GM12878 (cell line): ENCODE measurements at regions not wholly inside any gene's neighbourhood (a gene's known extent, or its start where the extent isn't known, plus 50 kb on each side); places are given as distances from the start of the nearest gene placed in this dataset.

Source experiments
- ATAC-seq: fragments of 200-7000 bp; cut with Tn5 transposase; 3 replicates; pipeline ENCODE4 v1.9.1; 2020; ENCODE audit warnings: mild to moderate bottlenecking, moderate library complexity
- BruUV-seq: library from RNA; stranded (reverse); fragments of 400-500 nt; replicated peaks from 2 replicates; lab custom pipeline; 2021; lab: Mats Ljungman, UMichigan
- CTCF ChIA-PET: fragments of 300-600 bp; sonication (Branson Sonifier 250); formaldehyde crosslinking; extraction: SDS; loops from one replicate; lab custom pipeline; 2021; ENCODE audit warnings: inconsistent platforms; lab: Yijun Ruan, JAX
- POLR2A ChIA-PET: fragments of 350-600 bp; formaldehyde crosslinking; extraction: SDS; loops from one replicate; lab custom pipeline; 2021; ENCODE audit warnings: inconsistent platforms; lab: Charles Lee
- RAD21 ChIA-PET: fragments of 300-600 bp; sonication (Branson Sonifier 250); formaldehyde crosslinking; loops from one replicate; lab custom pipeline; 2023; ENCODE audit warnings: antibody characterized with exemption; ENCODE audit not compliant: unreplicated experiment; lab: Charles Lee
- SMC1A ChIA-PET: fragments of 300-600 bp; sonication (Branson Sonifier 250); formaldehyde crosslinking; loops from one replicate; lab custom pipeline; 2023; ENCODE audit not compliant: unreplicated experiment, uncharacterized antibody; lab: Charles Lee
- DNase-seq: peaks from one replicate; pipeline ENCODE4 v3.0.0-alpha.2; 2011; ENCODE audit warnings: low read depth, low spot score
- FAIRE-seq: peaks from 3 replicates; lab custom pipeline; 2011; peaks lifted over from hg19 to GRCh38; lab: Jason Lieb, UNC
- H2AFZ ChIP-seq: 2 replicates; pipeline ENCODE4 v1.6.0; 2011; ENCODE audit warnings: low read depth, low read length, control low read depth; ENCODE audit not compliant: control insufficient read depth
- H3K27ac ChIP-seq: 2 replicates; pipeline ENCODE4 v1.5.1; 2011; ENCODE audit warnings: control low read depth; ENCODE audit not compliant: control insufficient read depth, insufficient read depth
- H3K27me3 ChIP-seq, 2 experiments: replicated peaks in 1 of 2; 2 replicates each; pipeline versions ENCODE4 v1.6.0 to v1.6.1; 2011; ENCODE audit warnings: low read length in 1 of 2; ENCODE audit not compliant: control insufficient read depth in 2 of 2, insufficient read depth in 2 of 2
- H3K36me3 ChIP-seq, 2 experiments: 2 replicates each; pipeline ENCODE4 v1.5.1; 2011; ENCODE audit warnings: low read length in 1 of 2; ENCODE audit not compliant: control insufficient read depth in 2 of 2, insufficient read depth in 2 of 2
- H3K4me1 ChIP-seq: 2 replicates; pipeline ENCODE4 v1.6.1; 2011; ENCODE audit warnings: mild to moderate bottlenecking, low read length, moderate library complexity, mixed read lengths; ENCODE audit not compliant: control insufficient read depth, insufficient read depth
- H3K4me2 ChIP-seq: 2 replicates; pipeline ENCODE4 v1.6.0; 2011; ENCODE audit warnings: control low read depth; ENCODE audit not compliant: control insufficient read depth, insufficient read depth
- H3K4me3 ChIP-seq: fragments of 200-600 bp; sonication (generic); 2 replicates; pipeline ENCODE4 v1.5.1; 2016
- H3K79me2 ChIP-seq: 2 replicates; pipeline ENCODE4 v1.6.0; 2011; ENCODE audit warnings: low read length; ENCODE audit not compliant: control insufficient read depth, insufficient read depth
- H3K9ac ChIP-seq: 2 replicates; pipeline ENCODE4 v1.8.0; 2011; ENCODE audit warnings: low read length, control low read depth, mixed read lengths; ENCODE audit not compliant: control insufficient read depth, insufficient read depth
- H3K9me3 ChIP-seq: replicated peaks from 3 replicates; pipeline ENCODE4 v1.5.1; 2011; ENCODE audit warnings: mild to moderate bottlenecking, low read length; ENCODE audit not compliant: control insufficient read depth, insufficient read depth
- H4K20me1 ChIP-seq: 2 replicates; pipeline ENCODE4 v1.6.0; 2011; ENCODE audit not compliant: control insufficient read depth, insufficient read depth
- KDM1A ChIP-seq: fragments of 200-600 bp; sonication (generic); IDR thresholded peaks from 2 replicates; pipeline ENCODE4 v1.6.1; 2016; ENCODE audit warnings: borderline replicate concordance
- MTA3 ChIP-seq: IDR thresholded peaks from 2 replicates; pipeline ENCODE4 v1.6.1; 2012; ENCODE audit warnings: low read length, inconsistent platforms, borderline replicate concordance
- MYC ChIP-seq: IDR thresholded peaks from 2 replicates; pipeline ENCODE4 v1.6.1; 2011; ENCODE audit warnings: mild to moderate bottlenecking, low read length, moderate library complexity, inconsistent platforms; ENCODE audit not compliant: insufficient read depth, insufficient replicate concordance, insufficient read length, severe bottlenecking
- NR2F1 ChIP-seq: fragments of 450-650 bp; conservative IDR thresholded peaks from 2 replicates; pipeline ENCODE4 v1.6.1; 2017; ENCODE audit warnings: mild to moderate bottlenecking
- RBBP5 ChIP-seq: fragments of 200-600 bp; sonication (generic); conservative IDR thresholded peaks from 2 replicates; pipeline ENCODE4 v1.6.1; 2016
- SMAD1 ChIP-seq: fragments of 450-650 bp; IDR thresholded peaks from 2 replicates; pipeline ENCODE4 v1.6.1; 2018; ENCODE audit warnings: mild to moderate bottlenecking, low read depth; ENCODE audit not compliant: partially characterized antibody
- SMARCA5 ChIP-seq: fragments of 450-650 bp; IDR thresholded peaks from 2 replicates; pipeline ENCODE4 v1.6.1; 2017; ENCODE audit warnings: mild to moderate bottlenecking
- TAF1 ChIP-seq: IDR thresholded peaks from 2 replicates; pipeline ENCODE4 v1.6.1; 2011; ENCODE audit warnings: mild to moderate bottlenecking, low read depth, low read length, borderline replicate concordance
- WRNIP1 ChIP-seq: IDR thresholded peaks from 2 replicates; pipeline ENCODE4 v1.6.1; 2011; ENCODE audit warnings: low read depth, low read length, improper control_type of control experiment, borderline replicate concordance
- YBX1 ChIP-seq: fragments of 450-650 bp; IDR thresholded peaks from 2 replicates; pipeline ENCODE4 v1.6.1; 2016; ENCODE audit warnings: antibody characterized with exemption
- WGBS: methylation state at CpG from one replicate; pipeline ENCODE4 v1.1.6; 2016; ENCODE audit warnings: low lambda C conversion rate; ENCODE audit not compliant: insufficient replicate concordance, insufficient coverage; ENCODE audit errors: missing lambda C conversion rate; 5-methylcytosine and 5-hydroxymethylcytosine counted together
- in situ Hi-C: fragments of 300-500 bp; cut with MboI; formaldehyde crosslinking; loops from 9 replicates; pipeline ENCODE4 v1.14.3; 2018; ENCODE audit warnings: mixed read lengths
- intact Hi-C: fragments of 100-400 bp; cut with micrococcal nuclease; formaldehyde crosslinking; loops from one replicate; pipeline ENCODE4 v1.14.2; 2022; ENCODE audit not compliant: unreplicated experiment
- TF ChIP-seq, protein P1 (sequence below): fragments of 450-650 bp; IDR thresholded peaks from 2 replicates; pipeline ENCODE4 v1.6.1; 2014; ENCODE audit warnings: mild to moderate bottlenecking
- TF ChIP-seq, protein P2 (sequence below): fragments of 150-350 bp; IDR thresholded peaks from 2 replicates; pipeline ENCODE4 v1.6.1; 2016; ENCODE audit warnings: low read depth, low read length
- TF ChIP-seq, protein P3 (sequence below): fragments of 450-650 bp; IDR thresholded peaks from 2 replicates; pipeline ENCODE4 v1.6.1; 2017; ENCODE audit warnings: mild to moderate bottlenecking
- TF ChIP-seq, protein P4 (sequence below): fragments of 450-650 bp; IDR thresholded peaks from 2 replicates; pipeline ENCODE4 v1.6.1; 2018; ENCODE audit warnings: mild to moderate bottlenecking, low read depth, moderate library complexity; ENCODE audit not compliant: partially characterized antibody

DNA sequence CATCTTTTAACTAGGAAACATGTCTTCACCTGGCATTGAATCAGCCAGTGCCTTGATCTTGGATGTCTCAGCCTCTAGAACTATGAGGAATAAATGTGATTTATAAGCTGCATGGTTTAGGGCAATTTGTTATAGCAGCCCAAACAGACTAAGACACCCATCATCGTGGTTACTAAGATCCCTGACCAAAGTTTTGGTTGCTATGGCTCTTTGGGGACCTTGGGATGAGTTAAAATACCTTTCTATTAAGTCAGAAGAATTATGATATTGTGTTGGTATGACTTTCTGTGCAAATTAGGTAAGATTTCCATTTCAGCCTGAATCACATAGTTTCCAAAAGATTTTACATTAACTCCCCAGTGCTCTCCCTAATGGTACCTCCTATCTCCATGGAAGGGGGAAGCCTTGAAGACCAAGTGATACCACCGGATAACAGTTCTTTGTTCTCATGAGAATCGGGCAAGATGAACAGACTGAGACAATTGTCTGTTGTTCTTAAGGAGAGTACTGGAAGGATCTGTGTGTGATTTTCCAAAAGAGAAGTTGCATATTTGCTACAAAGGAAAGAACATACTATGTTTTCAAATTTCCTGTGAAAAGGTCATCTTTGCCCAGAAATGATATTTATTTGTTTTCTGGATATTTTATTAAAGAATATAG, 60.4 kb upstream of the UBASH3B start:
- intact Hi-C loops (no loop called here), in situ Hi-C loops (no loop called here)
- Histone ChIP-seq H3K9ac (no peak overlapping the region), H2AFZ (no peak overlapping the region), H3K9me3 (no peaks in the 10 kb centered on the region), H3K4me1 (no peaks in the 10 kb centered on the region), H4K20me1 (no peaks in the 10 kb centered on the region), H3K27me3 (no peaks in the 10 kb centered on the region; a peak in 2 of 4 replicates), H3K4me3 (no peak overlapping the region), H3K79me2 (no peaks in the 10 kb centered on the region), H3K36me3 (no peaks in the 10 kb centered on the region), H3K4me2 (no peak overlapping the region), H3K27ac (no peak overlapping the region)
- SMC1A ChIA-PET = interaction anchor here (0.6 kb wide), 1 partner anchor 509 kb away, joined by 3 read pairs; no protein-coding TSS in a partner anchor
- 22% methylated on average over 3 of the region's 3 CpGs for WGBS
- CTCF ChIA-PET = interaction anchor here (0.7 kb wide), 1 partner anchor 875 kb away, joined by 3 read pairs; no protein-coding TSS in a partner anchor
- POLR2A ChIA-PET = no interaction called here
- RAD21 ChIA-PET = no interaction called here
- BruUV-seq = no TSS peak
- DNase-seq (no peak), FAIRE-seq (no peak), ATAC-seq (no peak)
- TF ChIP-seq NR2F1 = no peak
- no peak for TF ChIP-seq TAF1
- no peak for TF ChIP-seq SMAD1
- TF ChIP-seq, protein P1, sequence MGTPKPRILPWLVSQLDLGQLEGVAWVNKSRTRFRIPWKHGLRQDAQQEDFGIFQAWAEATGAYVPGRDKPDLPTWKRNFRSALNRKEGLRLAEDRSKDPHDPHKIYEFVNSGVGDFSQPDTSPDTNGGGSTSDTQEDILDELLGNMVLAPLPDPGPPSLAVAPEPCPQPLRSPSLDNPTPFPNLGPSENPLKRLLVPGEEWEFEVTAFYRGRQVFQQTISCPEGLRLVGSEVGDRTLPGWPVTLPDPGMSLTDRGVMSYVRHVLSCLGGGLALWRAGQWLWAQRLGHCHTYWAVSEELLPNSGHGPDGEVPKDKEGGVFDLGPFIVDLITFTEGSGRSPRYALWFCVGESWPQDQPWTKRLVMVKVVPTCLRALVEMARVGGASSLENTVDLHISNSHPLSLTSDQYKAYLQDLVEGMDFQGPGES = no peak
- no peak for TF ChIP-seq MYC
- no peak for TF ChIP-seq SMARCA5
- no peak for TF ChIP-seq RBBP5
- TF ChIP-seq, protein P2, sequence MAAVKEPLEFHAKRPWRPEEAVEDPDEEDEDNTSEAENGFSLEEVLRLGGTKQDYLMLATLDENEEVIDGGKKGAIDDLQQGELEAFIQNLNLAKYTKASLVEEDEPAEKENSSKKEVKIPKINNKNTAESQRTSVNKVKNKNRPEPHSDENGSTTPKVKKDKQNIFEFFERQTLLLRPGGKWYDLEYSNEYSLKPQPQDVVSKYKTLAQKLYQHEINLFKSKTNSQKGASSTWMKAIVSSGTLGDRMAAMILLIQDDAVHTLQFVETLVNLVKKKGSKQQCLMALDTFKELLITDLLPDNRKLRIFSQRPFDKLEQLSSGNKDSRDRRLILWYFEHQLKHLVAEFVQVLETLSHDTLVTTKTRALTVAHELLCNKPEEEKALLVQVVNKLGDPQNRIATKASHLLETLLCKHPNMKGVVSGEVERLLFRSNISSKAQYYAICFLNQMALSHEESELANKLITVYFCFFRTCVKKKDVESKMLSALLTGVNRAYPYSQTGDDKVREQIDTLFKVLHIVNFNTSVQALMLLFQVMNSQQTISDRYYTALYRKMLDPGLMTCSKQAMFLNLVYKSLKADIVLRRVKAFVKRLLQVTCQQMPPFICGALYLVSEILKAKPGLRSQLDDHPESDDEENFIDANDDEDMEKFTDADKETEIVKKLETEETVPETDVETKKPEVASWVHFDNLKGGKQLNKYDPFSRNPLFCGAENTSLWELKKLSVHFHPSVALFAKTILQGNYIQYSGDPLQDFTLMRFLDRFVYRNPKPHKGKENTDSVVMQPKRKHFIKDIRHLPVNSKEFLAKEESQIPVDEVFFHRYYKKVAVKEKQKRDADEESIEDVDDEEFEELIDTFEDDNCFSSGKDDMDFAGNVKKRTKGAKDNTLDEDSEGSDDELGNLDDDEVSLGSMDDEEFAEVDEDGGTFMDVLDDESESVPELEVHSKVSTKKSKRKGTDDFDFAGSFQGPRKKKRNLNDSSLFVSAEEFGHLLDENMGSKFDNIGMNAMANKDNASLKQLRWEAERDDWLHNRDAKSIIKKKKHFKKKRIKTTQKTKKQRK = no peak
- no peak for TF ChIP-seq KDM1A
- TF ChIP-seq, protein P3, sequence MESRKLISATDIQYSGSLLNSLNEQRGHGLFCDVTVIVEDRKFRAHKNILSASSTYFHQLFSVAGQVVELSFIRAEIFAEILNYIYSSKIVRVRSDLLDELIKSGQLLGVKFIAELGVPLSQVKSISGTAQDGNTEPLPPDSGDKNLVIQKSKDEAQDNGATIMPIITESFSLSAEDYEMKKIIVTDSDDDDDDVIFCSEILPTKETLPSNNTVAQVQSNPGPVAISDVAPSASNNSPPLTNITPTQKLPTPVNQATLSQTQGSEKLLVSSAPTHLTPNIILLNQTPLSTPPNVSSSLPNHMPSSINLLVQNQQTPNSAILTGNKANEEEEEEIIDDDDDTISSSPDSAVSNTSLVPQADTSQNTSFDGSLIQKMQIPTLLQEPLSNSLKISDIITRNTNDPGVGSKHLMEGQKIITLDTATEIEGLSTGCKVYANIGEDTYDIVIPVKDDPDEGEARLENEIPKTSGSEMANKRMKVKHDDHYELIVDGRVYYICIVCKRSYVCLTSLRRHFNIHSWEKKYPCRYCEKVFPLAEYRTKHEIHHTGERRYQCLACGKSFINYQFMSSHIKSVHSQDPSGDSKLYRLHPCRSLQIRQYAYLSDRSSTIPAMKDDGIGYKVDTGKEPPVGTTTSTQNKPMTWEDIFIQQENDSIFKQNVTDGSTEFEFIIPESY = no peak
- TF ChIP-seq YBX1 = no peak
- TF ChIP-seq, protein P4, sequence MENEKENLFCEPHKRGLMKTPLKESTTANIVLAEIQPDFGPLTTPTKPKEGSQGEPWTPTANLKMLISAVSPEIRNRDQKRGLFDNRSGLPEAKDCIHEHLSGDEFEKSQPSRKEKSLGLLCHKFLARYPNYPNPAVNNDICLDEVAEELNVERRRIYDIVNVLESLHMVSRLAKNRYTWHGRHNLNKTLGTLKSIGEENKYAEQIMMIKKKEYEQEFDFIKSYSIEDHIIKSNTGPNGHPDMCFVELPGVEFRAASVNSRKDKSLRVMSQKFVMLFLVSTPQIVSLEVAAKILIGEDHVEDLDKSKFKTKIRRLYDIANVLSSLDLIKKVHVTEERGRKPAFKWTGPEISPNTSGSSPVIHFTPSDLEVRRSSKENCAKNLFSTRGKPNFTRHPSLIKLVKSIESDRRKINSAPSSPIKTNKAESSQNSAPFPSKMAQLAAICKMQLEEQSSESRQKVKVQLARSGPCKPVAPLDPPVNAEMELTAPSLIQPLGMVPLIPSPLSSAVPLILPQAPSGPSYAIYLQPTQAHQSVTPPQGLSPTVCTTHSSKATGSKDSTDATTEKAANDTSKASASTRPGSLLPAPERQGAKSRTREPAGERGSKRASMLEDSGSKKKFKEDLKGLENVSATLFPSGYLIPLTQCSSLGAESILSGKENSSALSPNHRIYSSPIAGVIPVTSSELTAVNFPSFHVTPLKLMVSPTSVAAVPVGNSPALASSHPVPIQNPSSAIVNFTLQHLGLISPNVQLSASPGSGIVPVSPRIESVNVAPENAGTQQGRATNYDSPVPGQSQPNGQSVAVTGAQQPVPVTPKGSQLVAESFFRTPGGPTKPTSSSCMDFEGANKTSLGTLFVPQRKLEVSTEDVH = no peak
- no peak for TF ChIP-seq MTA3
- no peak for TF ChIP-seq WRNIP1
